K562 (cell line): ENCODE measurements at regions not wholly inside any gene's neighbourhood (a gene's known extent, or its start where the extent isn't known, plus 50 kb on each side); places are given as distances from the start of the nearest gene placed in this dataset.

Source experiments
- ATAC-seq: fragments of 200-7000 bp; cut with Tn5 transposase; 3 replicates; pipeline ENCODE4 v1.9.1; 2020; ENCODE audit warnings: moderate library complexity
- BruUV-seq: library from RNA; stranded (reverse); fragments of 400-500 nt; replicated peaks from 2 replicates; lab custom pipeline; 2021; lab: Mats Ljungman, UMichigan
- CTCF ChIA-PET: fragments of 300-600 bp; formaldehyde crosslinking; extraction: SDS; loops from one replicate; lab custom pipeline; 2021; ENCODE audit warnings: low intra/inter-chr PET ratio; lab: Yijun Ruan, JAX
- POLR2A ChIA-PET: fragments of 300-600, 350-650 bp; sonication (Branson Sonifier 250); formaldehyde crosslinking; extraction: SDS; loops from one replicate; lab custom pipeline; 2021; ENCODE audit warnings: antibody characterized with exemption, inconsistent platforms; lab: Yijun Ruan, JAX
- DNase-seq, 4 experiments: peaks; one replicate each; pipeline versions ENCODE4 v3.0.0 to v3.0.0-alpha.2; 2011 to 2018; ENCODE audit warnings: low spot score in 3 of 4, mixed read lengths in 3 of 4; ENCODE audit errors: extremely low read depth in 1 of 4
- FAIRE-seq: peaks from 2 replicates; lab custom pipeline; 2011; peaks lifted over from hg19 to GRCh38; lab: Jason Lieb, UNC
- H2AFZ ChIP-seq: 2 replicates; pipeline ENCODE4 v1.6.0; 2011; ENCODE audit warnings: low read depth, low read length, control low read depth, inconsistent platforms
- H3K27ac ChIP-seq: fragments of 200-600 bp; 3 replicates; pipeline ENCODE4 v1.8.0; 2011; ENCODE audit warnings: low read depth, mild to moderate bottlenecking, control low read depth, inconsistent platforms, low read length, moderate library complexity, mixed read lengths; ENCODE audit errors: extremely low read depth
- H3K27me3 ChIP-seq, 2 experiments: fragments of 300-600 bp in 1 of 2; 2 replicates in 1 of 2; 3 replicates in 1 of 2; pipeline versions ENCODE4 v1.6.0 to v1.8.0; 2011; ENCODE audit warnings: inconsistent platforms in 2 of 2, low read length in 2 of 2, mild to moderate bottlenecking in 1 of 2, mixed read lengths in 1 of 2, moderate library complexity in 1 of 2; ENCODE audit not compliant: control insufficient read depth in 2 of 2, insufficient read depth in 2 of 2
- H3K36me3 ChIP-seq: fragments of 300-600 bp; 3 replicates; pipeline ENCODE4 v1.8.0; 2011; ENCODE audit warnings: mild to moderate bottlenecking, low read length, inconsistent platforms; ENCODE audit not compliant: control insufficient read depth, insufficient read depth
- H3K4me1 ChIP-seq, 2 experiments: fragments of 200-600 bp in 1 of 2; replicated peaks in 1 of 2; 2 replicates in 1 of 2; 3 replicates in 1 of 2; pipeline versions ENCODE4 v1.5.1 to v1.8.0; 2011; ENCODE audit warnings: inconsistent platforms in 2 of 2, low read length in 2 of 2, mild to moderate bottlenecking in 1 of 2, mixed read lengths in 1 of 2, moderate library complexity in 1 of 2; ENCODE audit not compliant: control insufficient read depth in 2 of 2, insufficient read depth in 2 of 2
- H3K4me2 ChIP-seq: 2 replicates; pipeline ENCODE4 v1.6.1; 2011; ENCODE audit warnings: low read length, control low read depth, inconsistent platforms, mixed read lengths; ENCODE audit not compliant: insufficient read depth
- H3K4me3 ChIP-seq: fragments of 200-600 bp; sonication (generic), shearing (Covaris generic); 2 replicates; pipeline ENCODE4 v1.5.1; 2016; ENCODE audit warnings: control low read depth, inconsistent platforms
- H3K79me2 ChIP-seq: fragments of 200-600 bp; 3 replicates; pipeline ENCODE4 v1.8.0; 2011; ENCODE audit warnings: low read length, inconsistent platforms; ENCODE audit not compliant: control insufficient read depth, insufficient read depth
- H3K9ac ChIP-seq, 2 experiments: 2 replicates each; pipeline versions ENCODE4 v1.6.0 to v1.6.1; 2011; ENCODE audit warnings: low read depth in 2 of 2, low read length in 2 of 2, control low read depth in 1 of 2, inconsistent platforms in 1 of 2, mild to moderate bottlenecking in 1 of 2, mixed read lengths in 1 of 2; ENCODE audit not compliant: insufficient read depth in 1 of 2
- H3K9me1 ChIP-seq: one replicate; pipeline ENCODE4 v1.6.0; 2011; ENCODE audit warnings: inconsistent platforms, mild to moderate bottlenecking, low read length, moderate library complexity; ENCODE audit not compliant: control insufficient read depth, insufficient read depth
- H3K9me3 ChIP-seq: replicated peaks from 2 replicates; pipeline ENCODE4 v1.5.1; 2011; ENCODE audit warnings: low read depth, low read length, inconsistent platforms; ENCODE audit not compliant: control insufficient read depth, insufficient read depth
- H4K20me1 ChIP-seq: replicated peaks from 2 replicates; pipeline ENCODE4 v1.6.1; 2011; ENCODE audit warnings: low read length, inconsistent platforms, mixed read lengths; ENCODE audit not compliant: control insufficient read depth, insufficient read depth
- CBX2 ChIP-seq: fragments of 200-600 bp; sonication (generic); IDR thresholded peaks from one replicate; pipeline ENCODE4 v1.6.1; 2012; ENCODE audit warnings: mild to moderate bottlenecking, low read length, inconsistent platforms; ENCODE audit not compliant: insufficient read depth, poor library complexity, severe bottlenecking
- HEY1 ChIP-seq: fragments of 250-450 bp; sonication (Bioruptor Pico); IDR thresholded peaks from 2 replicates; pipeline ENCODE4 v1.5.0; 2020; ENCODE audit warnings: mild to moderate bottlenecking, moderate library complexity, borderline replicate concordance
- PTRF ChIP-seq: fragments of 450-650 bp; IDR thresholded peaks from 2 replicates; pipeline ENCODE4 v1.6.1; 2016; ENCODE audit warnings: mild to moderate bottlenecking, missing genetic modification characterization, missing compliant biosample characterization
- SMARCB1 ChIP-seq: IDR thresholded peaks from 2 replicates; pipeline ENCODE4 v1.6.1; 2011; ENCODE audit warnings: improper control_type of control experiment, low read depth; ENCODE audit not compliant: insufficient read length
- ZFP91 ChIP-seq: sonication (generic); formaldehyde crosslinking; IDR thresholded peaks from 2 replicates; pipeline ENCODE4 v1.8.0; 2022; ENCODE audit warnings: mild to moderate bottlenecking, missing genetic modification reagents
- WGBS: fragments of 100-300 bp; shearing (Covaris generic); methylation state at CpG from one replicate; pipeline ENCODE4 v1.1.6; 2016; ENCODE audit warnings: low coverage, mixed read lengths; ENCODE audit not compliant: insufficient coverage; ENCODE audit errors: missing lambda C conversion rate; 5-methylcytosine and 5-hydroxymethylcytosine counted together
- in situ Hi-C: fragments of 300-500 bp; cut with MboI; formaldehyde crosslinking; loops from 4 replicates; pipeline ENCODE4 v1.15.0; 2018; ENCODE audit warnings: inconsistent platforms, mixed read lengths
- intact Hi-C: fragments of 100-400 bp; cut with micrococcal nuclease; formaldehyde crosslinking; loops from 2 replicates; pipeline ENCODE4 v1.14.2; 2022

GRCh38 chr1:90387805-90388204 is 329.3 kb downstream of the BARHL2 start:
- Histone ChIP-seq H3K9ac (no peak overlapping the region), H4K20me1 (no peaks in the 10 kb centered on the region), H3K9me1 (no peaks in the 10 kb centered on the region), H2AFZ (no peak overlapping the region), H3K36me3 (no peaks in the 10 kb centered on the region), H3K27me3 (no peaks in the 10 kb centered on the region), H3K4me2 (no peak overlapping the region), H3K4me3 (no peak overlapping the region), H3K27ac (no peak overlapping the region), H3K79me2 (no peaks in the 10 kb centered on the region), H3K4me1 (no peaks in the 10 kb centered on the region), H3K9me3 (no peaks in the 10 kb centered on the region)
- intact Hi-C loops (no loop called here), in situ Hi-C loops (no loop called here)
- POLR2A ChIA-PET = interaction anchor here (0.6 to 1.1 kb wide), 2 partner anchors 17 to 30 kb away, joined by 3 read pairs; no protein-coding TSS in a partner anchor
- no TSS peak for BruUV-seq
- no peak for FAIRE-seq
- CTCF ChIA-PET = no interaction called here
- 0% methylated on average over 6 of the region's 6 CpGs for WGBS
- no peak for ATAC-seq
- DNase-seq = no peak
- no peak for TF ChIP-seq HEY1 (CRISPR knock-in tag)
- no peak for TF ChIP-seq PTRF (tag)
- TF ChIP-seq ZFP91 (CRISPR knock-in tag) = no peak
- no peak for TF ChIP-seq SMARCB1
- no peak for TF ChIP-seq CBX2
